ENCODE measurements at regions not wholly inside any gene's neighbourhood (a gene's known extent, or its start where the extent isn't known, plus 50 kb on each side); places are given as distances from the start of the nearest gene placed in this dataset.

GRCh38 chr2:237035781-237036475, 49.8 kb upstream of the COPS8 start:
- no peak for DNase-seq (ENCODE audit: low read depth)

All from T follicular helper cell (primary cell).